GM10266 (cell line): ENCODE measurements at regions not wholly inside any gene's neighbourhood (a gene's known extent, or its start where the extent isn't known, plus 50 kb on each side); places are given as distances from the start of the nearest gene placed in this dataset.
"Not testable (repeated sequence)": the region's sequence is repeated elsewhere in the genome, so short reads cannot be mapped to it uniquely, and the experiment has no call there.

Experiments used
- DNase-seq: peaks from one replicate; pipeline ENCODE4 v3.0.0; 2012; ENCODE audit errors: extremely low spot score
- TF ChIP-seq, protein P1 (sequence below): IDR thresholded peaks from 2 replicates; pipeline ENCODE4 v1.5.1; 2012; ENCODE audit warnings: mild to moderate bottlenecking, low read depth; ENCODE audit not compliant: control insufficient read depth, insufficient read depth; ENCODE audit errors: missing control alignments

DNA sequence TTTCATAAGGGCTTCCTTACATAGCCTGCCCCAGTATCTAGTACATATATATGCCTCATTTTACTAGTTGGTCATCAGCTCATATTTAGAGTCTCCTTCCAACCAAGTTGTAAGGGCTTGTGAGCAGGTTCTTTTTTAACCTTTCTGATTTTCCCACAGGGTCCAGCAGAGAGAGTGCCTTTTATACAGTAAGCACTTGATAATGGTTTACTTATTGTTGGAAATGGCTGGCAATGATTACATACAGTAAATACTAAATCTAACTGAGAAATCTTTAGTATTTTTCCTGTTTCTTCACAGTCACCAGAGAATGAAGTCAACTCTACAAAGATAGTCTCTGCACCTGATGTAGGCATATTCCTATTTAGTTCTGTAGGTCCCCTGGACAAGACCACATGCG, 135.1 kb upstream of the B3GAT2 start:
- TF ChIP-seq, protein P1, sequence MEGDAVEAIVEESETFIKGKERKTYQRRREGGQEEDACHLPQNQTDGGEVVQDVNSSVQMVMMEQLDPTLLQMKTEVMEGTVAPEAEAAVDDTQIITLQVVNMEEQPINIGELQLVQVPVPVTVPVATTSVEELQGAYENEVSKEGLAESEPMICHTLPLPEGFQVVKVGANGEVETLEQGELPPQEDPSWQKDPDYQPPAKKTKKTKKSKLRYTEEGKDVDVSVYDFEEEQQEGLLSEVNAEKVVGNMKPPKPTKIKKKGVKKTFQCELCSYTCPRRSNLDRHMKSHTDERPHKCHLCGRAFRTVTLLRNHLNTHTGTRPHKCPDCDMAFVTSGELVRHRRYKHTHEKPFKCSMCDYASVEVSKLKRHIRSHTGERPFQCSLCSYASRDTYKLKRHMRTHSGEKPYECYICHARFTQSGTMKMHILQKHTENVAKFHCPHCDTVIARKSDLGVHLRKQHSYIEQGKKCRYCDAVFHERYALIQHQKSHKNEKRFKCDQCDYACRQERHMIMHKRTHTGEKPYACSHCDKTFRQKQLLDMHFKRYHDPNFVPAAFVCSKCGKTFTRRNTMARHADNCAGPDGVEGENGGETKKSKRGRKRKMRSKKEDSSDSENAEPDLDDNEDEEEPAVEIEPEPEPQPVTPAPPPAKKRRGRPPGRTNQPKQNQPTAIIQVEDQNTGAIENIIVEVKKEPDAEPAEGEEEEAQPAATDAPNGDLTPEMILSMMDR = no peak
- no peak for DNase-seq

DNA sequence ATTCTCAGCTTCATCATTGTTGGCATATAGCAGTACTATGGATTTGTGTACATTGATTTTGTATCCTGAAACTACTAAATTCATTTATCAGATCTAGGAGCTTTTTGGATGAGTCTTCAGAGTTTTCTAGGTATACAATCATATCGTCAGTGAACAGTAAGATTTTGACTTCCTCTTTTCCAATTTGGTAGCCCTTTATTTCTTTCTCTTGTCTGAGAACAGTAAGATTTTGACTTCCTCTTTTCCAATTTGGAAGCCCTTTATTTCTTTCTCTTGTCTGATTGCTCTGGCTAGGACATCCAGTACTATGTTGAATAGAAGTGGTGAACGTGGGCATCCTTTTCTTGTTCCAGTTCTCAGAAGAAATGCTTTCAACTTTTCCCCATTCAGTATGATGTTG, 140.4 kb upstream of the B3GAT2 start:
- DNase-seq = not testable (repeated sequence)

DNA sequence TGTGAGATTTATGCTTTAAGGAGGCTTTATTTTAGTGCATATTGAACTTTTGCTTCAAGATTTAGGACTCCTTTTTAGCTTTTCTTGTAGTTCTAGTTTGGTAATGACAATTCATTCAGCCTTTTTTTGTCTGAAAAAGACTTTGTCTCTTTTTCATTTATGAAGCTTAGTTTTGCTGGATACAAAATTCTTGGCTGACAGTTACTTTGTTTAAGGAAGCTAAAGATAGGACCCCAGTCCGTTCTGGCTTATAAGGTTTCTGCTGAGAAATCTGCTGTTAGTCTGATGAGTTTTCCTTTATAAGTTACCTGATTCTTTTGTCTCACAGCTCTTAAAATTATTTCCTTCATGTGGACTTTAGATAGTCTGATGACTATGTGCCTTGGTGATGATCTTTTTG, 142.8 kb upstream of the B3GAT2 start:
- TF ChIP-seq, protein P1 = no peak
- DNase-seq = no peak

DNA sequence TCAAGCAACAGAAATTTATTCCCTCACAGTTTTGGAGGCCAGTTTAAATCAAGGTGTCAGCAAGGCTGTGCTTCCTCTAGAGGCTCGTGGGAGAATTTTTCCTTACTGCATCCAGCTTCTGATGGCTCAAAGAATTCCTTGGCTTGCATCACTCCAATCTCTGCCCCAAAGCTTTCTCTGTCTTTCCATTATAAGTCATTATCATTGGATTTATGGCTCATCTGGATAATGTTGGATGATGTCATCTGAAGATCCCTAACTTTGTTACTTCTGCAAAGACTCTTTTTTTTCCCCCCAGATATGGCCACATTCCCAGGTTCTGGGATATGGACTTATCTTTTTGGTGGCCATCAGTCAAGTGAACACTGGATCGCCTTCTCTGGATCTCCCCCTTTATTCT, 146.3 kb upstream of the B3GAT2 start:
- no peak for DNase-seq
- TF ChIP-seq, protein P1 = no peak

DNA sequence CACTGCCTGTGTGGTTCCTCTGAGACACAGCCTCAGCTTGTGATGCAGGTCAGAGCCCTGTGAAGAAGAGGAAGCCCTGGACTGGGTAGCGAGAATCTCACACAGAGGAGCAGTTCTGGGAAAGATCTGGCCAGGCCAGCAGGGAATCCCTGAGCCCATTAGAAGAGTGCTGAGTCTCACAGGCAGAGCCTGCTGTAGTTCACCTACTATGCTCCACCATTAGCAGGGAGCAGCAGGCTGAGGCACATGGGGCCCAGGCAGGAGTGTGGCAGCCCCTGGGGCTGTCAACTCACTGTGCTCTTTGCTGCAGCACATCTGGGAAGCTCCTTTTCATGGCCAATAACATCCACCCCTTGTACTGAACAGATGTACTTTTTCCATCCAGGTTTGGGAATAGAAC, 146.8 kb upstream of the B3GAT2 start:
- no peak for DNase-seq

DNA sequence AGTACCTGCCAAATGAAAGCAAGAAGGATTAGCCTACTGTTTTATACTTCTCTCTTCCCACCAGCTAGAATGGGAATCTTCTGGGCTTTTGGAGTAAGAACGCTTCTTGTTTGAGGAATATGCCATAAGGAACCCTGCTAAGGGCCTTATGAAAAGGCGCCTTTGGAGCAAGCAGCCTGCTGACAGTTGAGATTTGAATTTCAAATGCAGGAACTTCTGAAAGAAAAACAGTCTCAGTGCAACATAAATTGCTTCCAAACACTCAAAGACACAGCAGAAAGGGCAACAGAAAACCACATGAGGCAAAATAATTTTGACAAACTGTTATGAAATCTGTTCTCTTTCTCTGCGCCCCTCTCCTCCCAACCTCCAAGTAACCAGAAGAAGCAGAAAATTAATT, 149.4 kb upstream of the B3GAT2 start:
- TF ChIP-seq, protein P1 = no peak
- no peak for DNase-seq

More for the DNA sequence above, 146.8 kb upstream of the B3GAT2 start:
- TF ChIP-seq, protein P1 = no peak

DNA sequence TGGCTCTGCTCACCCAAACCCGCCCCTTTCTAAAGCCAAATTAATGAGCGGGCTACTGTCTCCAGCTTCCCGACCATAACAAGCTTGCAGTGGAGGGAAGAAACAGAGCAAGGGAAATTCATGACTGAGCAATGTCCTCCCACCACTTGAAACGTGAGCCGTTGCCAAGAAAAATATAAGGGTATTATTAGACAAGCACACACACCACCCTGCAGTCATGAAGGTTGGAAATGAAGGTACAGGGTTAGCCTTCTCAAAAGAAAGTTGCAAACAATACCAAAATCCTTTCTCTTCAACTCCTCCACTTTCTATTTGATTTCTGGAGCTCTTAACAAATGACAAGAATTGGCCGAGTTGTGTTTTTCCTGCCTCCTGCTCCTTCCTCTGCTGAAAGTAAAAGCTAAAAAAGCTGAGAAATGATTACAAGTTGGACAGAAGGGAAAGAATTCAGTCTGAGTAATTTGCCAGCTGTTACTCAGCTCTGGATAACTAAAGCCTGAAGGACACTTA, 151.1 kb upstream of the B3GAT2 start:
- DNase-seq = no peak
- TF ChIP-seq, protein P1 = no peak

DNA sequence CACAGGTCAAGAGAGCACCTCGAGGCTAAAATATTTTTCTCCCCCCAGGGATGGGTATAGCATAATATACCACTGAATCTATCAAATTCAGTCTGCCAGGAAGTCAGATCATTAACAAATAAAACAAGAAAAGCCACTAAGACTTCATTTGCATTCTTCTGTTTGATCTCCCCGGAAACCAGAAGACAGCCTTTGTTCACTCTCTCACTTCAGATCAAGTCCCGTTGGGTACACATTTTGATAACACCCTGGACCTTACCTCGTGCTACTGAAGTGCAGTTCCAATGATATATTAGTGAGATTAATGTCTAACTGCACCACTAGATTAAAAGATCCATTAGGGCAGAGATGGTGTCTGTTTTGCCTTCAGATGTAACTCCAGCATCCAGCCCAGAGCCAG, 157.7 kb upstream of the B3GAT2 start:
- no peak for DNase-seq
- TF ChIP-seq, protein P1 = no peak
